ENCODE measurements at regions not wholly inside any gene's neighbourhood (a gene's known extent, or its start where the extent isn't known, plus 50 kb on each side); places are given as distances from the start of the nearest gene placed in this dataset.

- no peak for TF ChIP-seq CTCF (IDR thresholded peaks at IDR 0.05; ENCODE audit: low read length)
- no peak for TF ChIP-seq EZH2 (IDR thresholded peaks at IDR 0.05; ENCODE audit: borderline replicate concordance, low read length)
- H3K27ac ChIP-seq (ENCODE audit: low read depth, low read length, poor library complexity, severe bottlenecking), result no peak overlapping the region
- H3K36me3 ChIP-seq (ENCODE audit: insufficient read depth, low read length), result no peaks in the 10 kb centered on the region
- no peaks in the 10 kb centered on the region for H3K4me1 ChIP-seq (ENCODE audit: insufficient read depth, low read length, severe bottlenecking)
- H4K20me1 ChIP-seq (ENCODE audit: insufficient read depth, low read length), result no peaks in the 10 kb centered on the region
- no peak overlapping the region for H2AFZ ChIP-seq (ENCODE audit: low read length)
- H3K79me2 ChIP-seq (ENCODE audit: insufficient read depth, low read length), result no peaks in the 10 kb centered on the region
- no peaks in the 10 kb centered on the region for H3K9me3 ChIP-seq (ENCODE audit: low read length)
- H3K9ac ChIP-seq (ENCODE audit: low read length), result no peak overlapping the region
- no peak overlapping the region for H3K4me2 ChIP-seq (ENCODE audit: low read length)
- no peaks in the 10 kb centered on the region for H3F3A ChIP-seq (ENCODE audit: insufficient read depth, low read length)
- H3K9me2 ChIP-seq (ENCODE audit: low read depth, low read length), result no peaks in the 10 kb centered on the region
- no peak overlapping the region for H3K4me3 ChIP-seq (ENCODE audit: low read depth, low read length, poor library complexity, severe bottlenecking)
- no peaks in the 10 kb centered on the region for H3K27me3 ChIP-seq (ENCODE audit: insufficient read depth, low read length)
These were observed 198.9 kb downstream of the MID1IP1 start for GRCh38 chrX:38999967-39000745.

DNA sequence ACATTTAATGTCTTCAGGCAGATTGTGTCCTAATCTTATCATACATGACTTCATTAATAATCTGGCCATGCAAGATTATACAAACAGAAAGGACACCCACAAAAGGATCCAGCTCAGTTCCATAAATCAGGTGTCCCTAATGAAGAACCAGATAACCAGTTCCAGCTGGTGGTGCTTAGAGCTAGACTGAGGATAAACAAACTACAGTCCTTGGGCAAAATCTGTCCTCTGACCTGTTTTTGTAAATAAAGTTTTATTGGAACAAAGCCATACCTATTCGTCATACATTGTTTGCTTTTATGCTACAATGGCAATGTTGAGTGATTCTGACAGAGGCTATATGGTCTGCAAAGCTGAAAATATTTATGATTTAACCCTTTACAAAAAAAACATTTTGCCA, 199.5 kb downstream of the MID1IP1 start:
- Histone ChIP-seq H3K36me3 (ENCODE audit: insufficient read depth, low read length) (no peaks in the 10 kb centered on the region), H3K9me2 (ENCODE audit: low read depth, low read length) (no peaks in the 10 kb centered on the region), H3K4me2 (ENCODE audit: low read length) (no peak overlapping the region), H3K27me3 (ENCODE audit: insufficient read depth, low read length) (no peaks in the 10 kb centered on the region), H3K9me3 (ENCODE audit: low read length) (no peaks in the 10 kb centered on the region), H3F3A (ENCODE audit: insufficient read depth, low read length) (no peaks in the 10 kb centered on the region), H4K20me1 (ENCODE audit: insufficient read depth, low read length) (no peaks in the 10 kb centered on the region), H3K27ac (ENCODE audit: low read depth, low read length, poor library complexity, severe bottlenecking) (no peak overlapping the region), H2AFZ (ENCODE audit: low read length) (no peak overlapping the region), H3K4me3 (ENCODE audit: low read depth, low read length, poor library complexity, severe bottlenecking) (no peak overlapping the region), H3K9ac (ENCODE audit: low read length) (no peak overlapping the region), H3K79me2 (ENCODE audit: insufficient read depth, low read length) (no peaks in the 10 kb centered on the region), H3K4me1 (ENCODE audit: insufficient read depth, low read length, severe bottlenecking) (no peaks in the 10 kb centered on the region)
- TF ChIP-seq CTCF (IDR thresholded peaks at IDR 0.05; ENCODE audit: low read length), result no peak
- TF ChIP-seq EZH2 (IDR thresholded peaks at IDR 0.05; ENCODE audit: borderline replicate concordance, low read length), result no peak

DNA sequence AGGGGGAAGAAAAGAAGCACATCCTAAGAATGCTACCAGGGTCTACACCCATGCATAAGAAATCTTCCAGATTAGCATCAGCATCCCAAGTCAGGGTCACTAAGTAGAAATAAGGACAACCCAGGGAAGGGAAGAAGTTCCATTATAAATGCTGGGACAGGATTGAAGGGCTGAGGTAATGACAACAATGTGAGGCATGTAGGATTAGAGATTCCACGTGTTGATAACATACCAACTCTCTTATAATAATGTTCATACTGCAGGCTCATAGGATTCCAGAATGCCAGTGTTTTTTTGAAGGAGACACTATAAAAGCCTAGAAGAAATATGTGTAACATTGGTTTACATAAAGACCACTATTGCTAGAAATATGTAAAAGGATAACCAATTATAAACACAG, 201.2 kb downstream of the MID1IP1 start:
- Histone ChIP-seq H3K79me2 (ENCODE audit: insufficient read depth, low read length) (no peaks in the 10 kb centered on the region), H3K9ac (ENCODE audit: low read length) (no peak overlapping the region), H3K27ac (ENCODE audit: low read depth, low read length, poor library complexity, severe bottlenecking) (no peak overlapping the region), H3K4me3 (ENCODE audit: low read depth, low read length, poor library complexity, severe bottlenecking) (no peak overlapping the region), H3K36me3 (ENCODE audit: insufficient read depth, low read length) (no peaks in the 10 kb centered on the region), H2AFZ (ENCODE audit: low read length) (no peak overlapping the region), H4K20me1 (ENCODE audit: insufficient read depth, low read length) (no peaks in the 10 kb centered on the region), H3K4me1 (ENCODE audit: insufficient read depth, low read length, severe bottlenecking) (no peaks in the 10 kb centered on the region), H3K4me2 (ENCODE audit: low read length) (no peak overlapping the region), H3K9me2 (ENCODE audit: low read depth, low read length) (no peaks in the 10 kb centered on the region), H3K27me3 (ENCODE audit: insufficient read depth, low read length) (no peaks in the 10 kb centered on the region), H3F3A (ENCODE audit: insufficient read depth, low read length) (no peaks in the 10 kb centered on the region), H3K9me3 (ENCODE audit: low read length) (no peaks in the 10 kb centered on the region)
- TF ChIP-seq EZH2 (IDR thresholded peaks at IDR 0.05; ENCODE audit: borderline replicate concordance, low read length) (no peak), CTCF (IDR thresholded peaks at IDR 0.05; ENCODE audit: low read length) (no peak)
